HepG2 (cell line): ENCODE measurements at regions not wholly inside any gene's neighbourhood (a gene's known extent, or its start where the extent isn't known, plus 50 kb on each side); places are given as distances from the start of the nearest gene placed in this dataset.

Experiments
- IKZF4 ChIP-seq: sonication (generic); formaldehyde crosslinking; IDR thresholded peaks from 2 replicates; pipeline ENCODE4 v1.5.1; 2020; ENCODE audit warnings: borderline replicate concordance, mild to moderate bottlenecking, low read depth, missing genetic modification reagents; ENCODE audit errors: not compliant biosample characterization
- KDM6A ChIP-seq: IDR thresholded peaks from 2 replicates; pipeline ENCODE4 v1.6.1; 2016; ENCODE audit warnings: low read depth
- MLX ChIP-seq: IDR thresholded peaks from 2 replicates; pipeline ENCODE4 v1.6.1; 2016
- MYPOP ChIP-seq: sonication (generic); formaldehyde crosslinking; IDR thresholded peaks from 2 replicates; pipeline ENCODE4 v1.8.1; 2023; ENCODE audit warnings: mild to moderate bottlenecking, moderate library complexity, missing genetic modification reagents
- POLR2AphosphoS2 ChIP-seq: IDR thresholded peaks from 2 replicates; pipeline ENCODE4 v1.6.1; 2011; ENCODE audit warnings: low read depth, low read length, improper control_type of control experiment
- SMYD3 ChIP-seq: sonication (generic); formaldehyde crosslinking; IDR thresholded peaks from 2 replicates; pipeline ENCODE4 v1.8.1; 2023; ENCODE audit warnings: mild to moderate bottlenecking, missing genetic modification reagents
- TBX3 ChIP-seq: fragments of 450-650 bp; IDR thresholded peaks from 2 replicates; pipeline ENCODE4 v1.6.1; 2017; ENCODE audit warnings: antibody characterized with exemption, mild to moderate bottlenecking, inconsistent platforms, borderline replicate concordance
- TRIM22 ChIP-seq: fragments of 450-650 bp; IDR thresholded peaks from 2 replicates; pipeline ENCODE4 v1.6.1; 2017
- ZNF275 ChIP-seq: sonication (generic); formaldehyde crosslinking; IDR thresholded peaks from 2 replicates; pipeline ENCODE4 v1.8.0; 2022; ENCODE audit warnings: missing genetic modification reagents, mild to moderate bottlenecking, inconsistent platforms, borderline replicate concordance
- ZNF841 ChIP-seq: sonication (generic); formaldehyde crosslinking; IDR thresholded peaks from 2 replicates; pipeline ENCODE4 v1.8.1; 2023; ENCODE audit warnings: missing genetic modification reagents, borderline replicate concordance
- ZSCAN25 ChIP-seq: sonication (generic); formaldehyde crosslinking; IDR thresholded peaks from 2 replicates; pipeline ENCODE4 v1.8.0; 2022; ENCODE audit warnings: mild to moderate bottlenecking, missing genetic modification reagents
- TF ChIP-seq, protein P1 (sequence below): sonication (generic); formaldehyde crosslinking; IDR thresholded peaks from 2 replicates; pipeline ENCODE4 v1.5.0; 2020; ENCODE audit warnings: missing genetic modification reagents

DNA sequence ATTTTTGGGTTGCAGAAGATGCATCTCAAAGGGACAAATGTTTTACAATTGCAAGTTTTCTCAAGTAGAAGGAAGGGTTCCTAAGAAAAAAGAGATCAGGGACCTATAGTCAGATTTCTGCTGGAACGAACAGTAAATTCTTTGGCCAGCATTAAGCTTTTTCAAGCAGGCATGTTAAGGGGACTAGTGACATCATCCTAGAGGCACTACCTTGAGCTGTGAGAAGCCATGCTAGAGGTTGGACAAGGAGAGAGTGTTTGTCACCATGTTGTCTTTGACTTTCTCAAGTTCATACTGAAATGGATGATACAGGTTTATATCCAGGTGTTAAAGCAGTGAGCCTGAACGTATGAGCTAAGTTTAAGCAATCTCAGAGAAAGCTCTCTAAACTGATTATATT is 85.2 kb upstream of the WDR72 start (continued):
- no peak for TF ChIP-seq IKZF4
- no peak for TF ChIP-seq TRIM22
- no peak for TF ChIP-seq KDM6A (CRISPR knock-in tag)
- 0 out of 2 replicates have a peak, but pooled peaks have one; percentile 1 for TF ChIP-seq MLX (CRISPR knock-in tag)
- no peak for TF ChIP-seq ZNF275 (CRISPR knock-in tag)
- TF ChIP-seq POLR2AphosphoS2: no peak
- TF ChIP-seq ZNF841 (CRISPR knock-in tag): no peak
- TF ChIP-seq SMYD3: no peak
- TF ChIP-seq ZSCAN25: no peak
- TF ChIP-seq, protein P1, sequence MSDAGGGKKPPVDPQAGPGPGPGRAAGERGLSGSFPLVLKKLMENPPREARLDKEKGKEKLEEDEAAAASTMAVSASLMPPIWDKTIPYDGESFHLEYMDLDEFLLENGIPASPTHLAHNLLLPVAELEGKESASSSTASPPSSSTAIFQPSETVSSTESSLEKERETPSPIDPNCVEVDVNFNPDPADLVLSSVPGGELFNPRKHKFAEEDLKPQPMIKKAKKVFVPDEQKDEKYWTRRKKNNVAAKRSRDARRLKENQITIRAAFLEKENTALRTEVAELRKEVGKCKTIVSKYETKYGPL: no peak
- TF ChIP-seq MYPOP (CRISPR knock-in tag): 0 out of 2 replicates have a peak, but pooled peaks have one; percentile 6
- TF ChIP-seq TBX3: no peak
- TF ChIP-seq, all 625 proteins: peak for 7
